ENCODE measurements at regions not wholly inside any gene's neighbourhood (a gene's known extent, or its start where the extent isn't known, plus 50 kb on each side); places are given as distances from the start of the nearest gene placed in this dataset.

DNA sequence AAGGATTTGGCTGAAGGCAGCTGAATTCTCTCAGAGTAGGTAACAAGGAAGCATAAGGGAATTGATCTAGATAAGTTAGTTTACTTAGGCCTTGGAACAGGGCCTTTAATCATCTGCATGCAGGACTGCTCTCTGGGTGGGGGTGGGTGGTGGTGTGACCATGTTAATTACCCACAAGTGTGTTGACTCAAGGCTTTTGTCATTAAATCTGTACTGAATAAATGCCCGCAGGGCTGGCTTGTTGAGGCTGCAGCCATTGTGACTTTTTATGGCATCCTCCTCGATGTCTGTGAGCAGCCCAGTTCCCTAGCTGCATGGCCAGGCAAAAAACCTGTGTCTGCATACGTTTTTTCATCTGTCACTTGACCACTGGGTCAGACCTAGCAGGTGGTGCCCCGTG lies 63.5 kb upstream of the ASCC3 start:
- DNase-seq: no peak
- Histone ChIP-seq H3K9me3 (no peaks in the 10 kb centered on the region), H3K27ac (no peak overlapping the region), H3K27me3 (no peaks in the 10 kb centered on the region), H3K4me1 (no peaks in the 10 kb centered on the region), H3K4me3 (no peak overlapping the region), H3K36me3 (ENCODE audit: low read depth, missing control alignments) (no peaks in the 10 kb centered on the region)
- TF ChIP-seq, protein P1, sequence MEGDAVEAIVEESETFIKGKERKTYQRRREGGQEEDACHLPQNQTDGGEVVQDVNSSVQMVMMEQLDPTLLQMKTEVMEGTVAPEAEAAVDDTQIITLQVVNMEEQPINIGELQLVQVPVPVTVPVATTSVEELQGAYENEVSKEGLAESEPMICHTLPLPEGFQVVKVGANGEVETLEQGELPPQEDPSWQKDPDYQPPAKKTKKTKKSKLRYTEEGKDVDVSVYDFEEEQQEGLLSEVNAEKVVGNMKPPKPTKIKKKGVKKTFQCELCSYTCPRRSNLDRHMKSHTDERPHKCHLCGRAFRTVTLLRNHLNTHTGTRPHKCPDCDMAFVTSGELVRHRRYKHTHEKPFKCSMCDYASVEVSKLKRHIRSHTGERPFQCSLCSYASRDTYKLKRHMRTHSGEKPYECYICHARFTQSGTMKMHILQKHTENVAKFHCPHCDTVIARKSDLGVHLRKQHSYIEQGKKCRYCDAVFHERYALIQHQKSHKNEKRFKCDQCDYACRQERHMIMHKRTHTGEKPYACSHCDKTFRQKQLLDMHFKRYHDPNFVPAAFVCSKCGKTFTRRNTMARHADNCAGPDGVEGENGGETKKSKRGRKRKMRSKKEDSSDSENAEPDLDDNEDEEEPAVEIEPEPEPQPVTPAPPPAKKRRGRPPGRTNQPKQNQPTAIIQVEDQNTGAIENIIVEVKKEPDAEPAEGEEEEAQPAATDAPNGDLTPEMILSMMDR (IDR thresholded peaks at IDR 0.05): no peak
- no peak for TF ChIP-seq POLR2A (IDR thresholded peaks at IDR 0.05)
- intact Hi-C loops (cut with DNase I; ENCODE audit: low total_unique reads): no loop called here
- WGBS, 2 donors: 82 to 93% methylated on average over 3 to 4 of the region's 4 CpGs

DNA sequence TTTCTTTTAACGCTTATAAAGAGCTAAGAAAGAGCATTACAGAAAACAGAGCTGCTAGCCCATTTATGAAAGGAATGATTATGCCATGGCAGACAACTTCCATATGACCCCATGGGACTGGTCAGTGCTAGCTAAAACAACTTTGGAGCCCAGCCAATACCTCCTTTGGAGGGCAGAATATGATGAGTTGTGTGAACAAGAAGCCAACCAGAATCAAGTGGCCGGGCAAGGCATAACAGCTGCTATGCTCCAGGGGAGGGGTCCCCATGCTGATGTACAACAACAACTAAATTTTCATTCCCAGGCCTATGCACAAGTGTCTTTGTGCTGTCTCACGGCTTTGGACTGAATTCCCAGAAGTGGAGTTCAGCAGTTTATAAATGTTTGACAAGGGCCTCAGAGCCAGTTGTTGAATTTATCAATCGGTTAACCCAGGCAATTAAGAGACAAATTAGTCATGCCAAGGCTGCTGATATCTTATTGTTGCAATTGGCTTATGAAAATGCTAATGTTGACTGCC lies 65.0 kb upstream of the ASCC3 start:
- Histone ChIP-seq H3K9me3 (no peaks in the 10 kb centered on the region), H3K36me3 (ENCODE audit: low read depth, missing control alignments) (no peaks in the 10 kb centered on the region), H3K4me1 (no peaks in the 10 kb centered on the region), H3K27me3 (no peaks in the 10 kb centered on the region), H3K27ac (no peak overlapping the region), H3K4me3 (no peak overlapping the region)
- DNase-seq: no peak
- 87% methylated on average over 4 of the region's 4 CpGs for WGBS, 2 donors
- intact Hi-C loops (cut with DNase I; ENCODE audit: low total_unique reads): no loop called here
- TF ChIP-seq, protein P1 (IDR thresholded peaks at IDR 0.05): no peak
- no peak for TF ChIP-seq POLR2A (IDR thresholded peaks at IDR 0.05)

DNA sequence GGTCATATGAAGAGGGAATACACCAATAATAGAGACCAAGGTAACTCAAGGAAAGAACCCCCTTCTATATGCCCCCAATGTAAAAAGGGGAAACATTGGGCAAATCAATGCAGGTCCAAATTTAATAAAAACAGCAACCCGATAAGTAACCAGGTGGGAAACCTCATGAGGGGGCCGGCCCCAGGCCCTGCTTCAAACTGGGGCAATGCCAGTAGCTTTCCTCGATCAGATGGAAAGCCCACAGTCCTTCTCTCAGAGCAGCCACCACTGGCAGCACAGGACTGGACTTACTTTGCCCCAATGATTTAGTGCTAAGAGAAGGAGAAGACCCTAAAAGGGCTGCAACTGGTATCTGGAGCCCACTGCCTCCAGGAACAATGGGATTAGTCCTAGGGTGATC lies 65.6 kb upstream of the ASCC3 start:
- intact Hi-C loops (cut with DNase I; ENCODE audit: low total_unique reads): no loop called here
- H3K4me1 ChIP-seq: no peaks in the 10 kb centered on the region
- no peak overlapping the region for H3K4me3 ChIP-seq
- TF ChIP-seq POLR2A (IDR thresholded peaks at IDR 0.05): no peak
- TF ChIP-seq, protein P1 (IDR thresholded peaks at IDR 0.05): no peak
- no peak overlapping the region for H3K27ac ChIP-seq
- no peaks in the 10 kb centered on the region for H3K9me3 ChIP-seq
- WGBS, 2 donors: 89 to 93% methylated on average over 3 of the region's 3 CpGs
- H3K36me3 ChIP-seq (ENCODE audit: low read depth, missing control alignments): no peaks in the 10 kb centered on the region
- no peaks in the 10 kb centered on the region for H3K27me3 ChIP-seq
- DNase-seq: no peak

DNA sequence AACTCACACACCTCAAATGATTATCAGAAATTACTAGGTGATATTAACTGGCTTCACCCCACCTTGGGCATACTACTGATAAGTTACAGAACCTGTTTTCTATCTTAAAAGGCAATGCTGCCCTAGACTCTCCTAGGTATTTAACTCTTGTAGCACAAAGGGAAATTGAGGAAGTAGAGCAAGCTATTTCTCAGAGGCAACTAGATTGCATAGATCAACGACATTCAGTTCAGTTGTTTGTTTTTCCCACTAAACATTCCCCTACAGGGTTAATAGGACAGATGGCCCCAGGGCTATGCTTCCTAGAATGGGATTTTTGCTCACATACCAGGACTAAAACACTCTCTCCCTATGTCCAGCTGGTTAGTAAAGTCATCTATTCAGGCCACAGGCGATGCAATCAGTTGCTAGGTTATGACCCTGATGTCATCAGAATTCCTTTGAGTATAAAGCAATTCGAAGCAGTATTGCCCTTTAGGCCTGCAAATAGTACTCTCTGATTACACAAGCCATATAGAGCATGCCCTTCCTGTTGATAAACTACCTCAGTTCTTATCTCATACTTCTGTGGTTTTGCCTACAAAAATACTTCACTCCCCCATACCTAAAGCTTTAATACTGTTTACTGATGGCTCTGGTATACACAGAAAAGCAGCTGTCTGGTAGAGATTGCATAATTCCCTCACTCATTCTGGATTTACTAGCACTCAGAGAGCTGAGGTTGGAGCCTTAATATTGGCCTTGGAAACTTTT lies 67.4 kb upstream of the ASCC3 start:
- intact Hi-C loops (cut with DNase I; ENCODE audit: low total_unique reads): no loop called here
- 44 to 50% methylated on average over 3 of the region's 3 CpGs for WGBS, 2 donors
- Histone ChIP-seq H3K27me3 (no peaks in the 10 kb centered on the region), H3K4me3 (no peak overlapping the region), H3K36me3 (ENCODE audit: low read depth, missing control alignments) (no peaks in the 10 kb centered on the region), H3K27ac (no peak overlapping the region), H3K9me3 (no peaks in the 10 kb centered on the region), H3K4me1 (no peaks in the 10 kb centered on the region)
- TF ChIP-seq POLR2A (IDR thresholded peaks at IDR 0.05): no peak
- TF ChIP-seq, protein P1 (IDR thresholded peaks at IDR 0.05): no peak
- no peak for DNase-seq

DNA sequence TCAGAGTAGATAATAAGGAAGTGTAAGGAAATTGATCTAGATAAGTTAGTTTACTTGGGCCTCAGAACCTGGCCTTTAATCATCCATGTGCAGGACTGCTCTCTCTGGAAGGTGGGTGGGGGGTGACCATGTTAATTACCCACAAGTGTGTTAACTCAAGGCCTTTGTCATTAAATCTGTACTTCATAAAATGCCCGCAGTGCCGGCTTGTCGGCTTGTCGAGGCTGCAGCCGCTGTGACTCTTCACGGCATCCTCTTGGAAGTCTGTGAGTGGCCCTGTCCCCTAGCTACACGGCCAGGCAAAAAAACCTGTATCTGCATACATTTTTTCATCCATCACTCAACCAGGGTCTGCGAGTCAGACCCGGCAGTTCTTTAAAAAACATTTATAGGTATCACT lies 70.9 kb upstream of the ASCC3 start:
- 59 to 76% methylated on average over 9 of the region's 9 CpGs for WGBS, 2 donors
- H3K27ac ChIP-seq: no peak overlapping the region
- H3K27me3 ChIP-seq: no peaks in the 10 kb centered on the region
- H3K4me3 ChIP-seq: no peak overlapping the region
- intact Hi-C loops (cut with DNase I; ENCODE audit: low total_unique reads): no loop called here
- no peak for DNase-seq
- TF ChIP-seq POLR2A (IDR thresholded peaks at IDR 0.05): no peak
- TF ChIP-seq, protein P1 (IDR thresholded peaks at IDR 0.05): no peak
- no peaks in the 10 kb centered on the region for H3K36me3 ChIP-seq (ENCODE audit: low read depth, missing control alignments)
- H3K9me3 ChIP-seq: no peaks in the 10 kb centered on the region
- H3K4me1 ChIP-seq: no peaks in the 10 kb centered on the region
